K562 (cell line): ENCODE measurements at regions not wholly inside any gene's neighbourhood (a gene's known extent, or its start where the extent isn't known, plus 50 kb on each side); places are given as distances from the start of the nearest gene placed in this dataset.
"Not testable (repeated sequence)": the region's sequence is repeated elsewhere in the genome, so short reads cannot be mapped to it uniquely, and the experiment has no call there.

Experiments used
- ATAC-seq: fragments of 200-7000 bp; cut with Tn5 transposase; 3 replicates; pipeline ENCODE4 v1.9.1; 2020; ENCODE audit warnings: moderate library complexity
- BruUV-seq: library from RNA; stranded (reverse); fragments of 400-500 nt; replicated peaks from 2 replicates; lab custom pipeline; 2021; lab: Mats Ljungman, UMichigan
- CTCF ChIA-PET: fragments of 300-600 bp; formaldehyde crosslinking; extraction: SDS; loops from one replicate; lab custom pipeline; 2021; ENCODE audit warnings: low intra/inter-chr PET ratio; lab: Yijun Ruan, JAX
- POLR2A ChIA-PET: fragments of 300-600, 350-650 bp; sonication (Branson Sonifier 250); formaldehyde crosslinking; extraction: SDS; loops from one replicate; lab custom pipeline; 2021; ENCODE audit warnings: antibody characterized with exemption, inconsistent platforms; lab: Yijun Ruan, JAX
- DNase-seq, 4 experiments: peaks; one replicate each; pipeline versions ENCODE4 v3.0.0 to v3.0.0-alpha.2; 2011 to 2018; ENCODE audit warnings: low spot score in 3 of 4, mixed read lengths in 3 of 4; ENCODE audit errors: extremely low read depth in 1 of 4
- FAIRE-seq: peaks from 2 replicates; lab custom pipeline; 2011; peaks lifted over from hg19 to GRCh38; lab: Jason Lieb, UNC
- H2AFZ ChIP-seq: 2 replicates; pipeline ENCODE4 v1.6.0; 2011; ENCODE audit warnings: low read depth, low read length, control low read depth, inconsistent platforms
- H3K27ac ChIP-seq: fragments of 200-600 bp; 3 replicates; pipeline ENCODE4 v1.8.0; 2011; ENCODE audit warnings: low read depth, mild to moderate bottlenecking, control low read depth, inconsistent platforms, low read length, moderate library complexity, mixed read lengths; ENCODE audit errors: extremely low read depth
- H3K27me3 ChIP-seq, 2 experiments: fragments of 300-600 bp in 1 of 2; 2 replicates in 1 of 2; 3 replicates in 1 of 2; pipeline versions ENCODE4 v1.6.0 to v1.8.0; 2011; ENCODE audit warnings: inconsistent platforms in 2 of 2, low read length in 2 of 2, mild to moderate bottlenecking in 1 of 2, mixed read lengths in 1 of 2, moderate library complexity in 1 of 2; ENCODE audit not compliant: control insufficient read depth in 2 of 2, insufficient read depth in 2 of 2
- H3K36me3 ChIP-seq: fragments of 300-600 bp; 3 replicates; pipeline ENCODE4 v1.8.0; 2011; ENCODE audit warnings: mild to moderate bottlenecking, low read length, inconsistent platforms; ENCODE audit not compliant: control insufficient read depth, insufficient read depth
- H3K4me1 ChIP-seq, 2 experiments: fragments of 200-600 bp in 1 of 2; replicated peaks in 1 of 2; 2 replicates in 1 of 2; 3 replicates in 1 of 2; pipeline versions ENCODE4 v1.5.1 to v1.8.0; 2011; ENCODE audit warnings: inconsistent platforms in 2 of 2, low read length in 2 of 2, mild to moderate bottlenecking in 1 of 2, mixed read lengths in 1 of 2, moderate library complexity in 1 of 2; ENCODE audit not compliant: control insufficient read depth in 2 of 2, insufficient read depth in 2 of 2
- H3K4me2 ChIP-seq: 2 replicates; pipeline ENCODE4 v1.6.1; 2011; ENCODE audit warnings: low read length, control low read depth, inconsistent platforms, mixed read lengths; ENCODE audit not compliant: insufficient read depth
- H3K4me3 ChIP-seq: fragments of 200-600 bp; sonication (generic), shearing (Covaris generic); 2 replicates; pipeline ENCODE4 v1.5.1; 2016; ENCODE audit warnings: control low read depth, inconsistent platforms
- H3K79me2 ChIP-seq: fragments of 200-600 bp; 3 replicates; pipeline ENCODE4 v1.8.0; 2011; ENCODE audit warnings: low read length, inconsistent platforms; ENCODE audit not compliant: control insufficient read depth, insufficient read depth
- H3K9ac ChIP-seq, 2 experiments: 2 replicates each; pipeline versions ENCODE4 v1.6.0 to v1.6.1; 2011; ENCODE audit warnings: low read depth in 2 of 2, low read length in 2 of 2, control low read depth in 1 of 2, inconsistent platforms in 1 of 2, mild to moderate bottlenecking in 1 of 2, mixed read lengths in 1 of 2; ENCODE audit not compliant: insufficient read depth in 1 of 2
- H3K9me1 ChIP-seq: one replicate; pipeline ENCODE4 v1.6.0; 2011; ENCODE audit warnings: inconsistent platforms, mild to moderate bottlenecking, low read length, moderate library complexity; ENCODE audit not compliant: control insufficient read depth, insufficient read depth
- H3K9me3 ChIP-seq: replicated peaks from 2 replicates; pipeline ENCODE4 v1.5.1; 2011; ENCODE audit warnings: low read depth, low read length, inconsistent platforms; ENCODE audit not compliant: control insufficient read depth, insufficient read depth
- H4K20me1 ChIP-seq: replicated peaks from 2 replicates; pipeline ENCODE4 v1.6.1; 2011; ENCODE audit warnings: low read length, inconsistent platforms, mixed read lengths; ENCODE audit not compliant: control insufficient read depth, insufficient read depth
- CTBP1 ChIP-seq: fragments of 450-650 bp; IDR thresholded peaks from 2 replicates; pipeline ENCODE4 v1.6.1; 2016; ENCODE audit warnings: borderline replicate concordance
- NR2F6 ChIP-seq: fragments of 450-650 bp; formaldehyde crosslinking; IDR thresholded peaks from 2 replicates; pipeline ENCODE4 v1.4.0; 2020; ENCODE audit warnings: mild to moderate bottlenecking
- XRCC3 ChIP-seq: fragments of 450-650 bp; IDR thresholded peaks from 2 replicates; pipeline ENCODE4 v1.6.1; 2017; ENCODE audit warnings: mild to moderate bottlenecking, moderate library complexity
- ZNF324 ChIP-seq: fragments of 250-450 bp; sonication (Bioruptor Pico); IDR thresholded peaks from 2 replicates; pipeline ENCODE4 v1.4.0; 2020; ENCODE audit warnings: mild to moderate bottlenecking
- ZNF696 ChIP-seq: fragments of 250-450 bp; sonication (Bioruptor Pico); conservative IDR thresholded peaks from 2 replicates; pipeline ENCODE4 v1.4.0; 2020; ENCODE audit warnings: mild to moderate bottlenecking, moderate library complexity
- WGBS: fragments of 100-300 bp; shearing (Covaris generic); methylation state at CpG from one replicate; pipeline ENCODE4 v1.1.6; 2016; ENCODE audit warnings: low coverage, mixed read lengths; ENCODE audit not compliant: insufficient coverage; ENCODE audit errors: missing lambda C conversion rate; 5-methylcytosine and 5-hydroxymethylcytosine counted together
- in situ Hi-C: fragments of 300-500 bp; cut with MboI; formaldehyde crosslinking; loops from 4 replicates; pipeline ENCODE4 v1.15.0; 2018; ENCODE audit warnings: inconsistent platforms, mixed read lengths
- intact Hi-C: fragments of 100-400 bp; cut with micrococcal nuclease; formaldehyde crosslinking; loops from 2 replicates; pipeline ENCODE4 v1.14.2; 2022
- TF ChIP-seq, protein P1 (sequence below): fragments of 200-800 bp; sonication (Bioruptor generic); IDR thresholded peaks from 2 replicates; pipeline ENCODE4 v1.6.1; 2016; ENCODE audit warnings: missing genetic modification characterization, missing compliant biosample characterization
- TF ChIP-seq, protein P2 (sequence below): fragments of 450-650 bp; IDR thresholded peaks from 2 replicates; pipeline ENCODE4 v1.6.1; 2017; ENCODE audit warnings: antibody characterized with exemption
- TF ChIP-seq, protein P3 (sequence below): fragments of 250-450 bp; sonication (Bioruptor Pico); IDR thresholded peaks from 2 replicates; pipeline ENCODE4 v1.5.0; 2021

DNA sequence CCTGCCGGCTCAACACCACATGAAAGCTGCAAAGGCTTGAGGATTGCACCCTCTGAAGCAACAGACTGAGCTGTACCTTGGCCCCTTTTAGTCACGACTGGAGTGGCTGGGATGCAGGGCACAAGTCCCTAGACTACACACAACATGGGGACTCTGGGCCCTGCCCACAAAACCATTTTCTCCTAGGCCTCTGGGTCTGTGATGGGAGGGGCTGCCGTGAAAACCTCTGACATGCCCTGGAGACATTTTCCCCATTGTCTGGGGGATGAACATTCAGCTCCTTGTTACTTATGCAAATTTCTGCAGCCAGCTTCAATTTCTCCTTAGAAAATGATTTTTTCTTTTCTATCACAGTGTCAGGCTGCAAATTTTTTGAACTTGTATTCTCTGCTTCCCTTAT lies 123.5 kb upstream of the SMARCAD1 start:
- no TSS peak for BruUV-seq
- no peak for DNase-seq
- in situ Hi-C loops, result no loop called here
- no peaks in the 10 kb centered on the region for H3K36me3 ChIP-seq
- H3K9ac ChIP-seq, result no peak overlapping the region
- CTCF ChIA-PET, result no interaction called here
- H4K20me1 ChIP-seq, result no peaks in the 10 kb centered on the region
- H3K9me1 ChIP-seq, result no peaks in the 10 kb centered on the region
- H3K4me3 ChIP-seq, result no peak overlapping the region
- no peak overlapping the region for H2AFZ ChIP-seq
- WGBS, result 3% methylated on average over 3 of the region's 3 CpGs
- TF ChIP-seq ZNF324 (CRISPR knock-in tag), result no peak
- no peak for TF ChIP-seq XRCC3
- TF ChIP-seq, protein P1, sequence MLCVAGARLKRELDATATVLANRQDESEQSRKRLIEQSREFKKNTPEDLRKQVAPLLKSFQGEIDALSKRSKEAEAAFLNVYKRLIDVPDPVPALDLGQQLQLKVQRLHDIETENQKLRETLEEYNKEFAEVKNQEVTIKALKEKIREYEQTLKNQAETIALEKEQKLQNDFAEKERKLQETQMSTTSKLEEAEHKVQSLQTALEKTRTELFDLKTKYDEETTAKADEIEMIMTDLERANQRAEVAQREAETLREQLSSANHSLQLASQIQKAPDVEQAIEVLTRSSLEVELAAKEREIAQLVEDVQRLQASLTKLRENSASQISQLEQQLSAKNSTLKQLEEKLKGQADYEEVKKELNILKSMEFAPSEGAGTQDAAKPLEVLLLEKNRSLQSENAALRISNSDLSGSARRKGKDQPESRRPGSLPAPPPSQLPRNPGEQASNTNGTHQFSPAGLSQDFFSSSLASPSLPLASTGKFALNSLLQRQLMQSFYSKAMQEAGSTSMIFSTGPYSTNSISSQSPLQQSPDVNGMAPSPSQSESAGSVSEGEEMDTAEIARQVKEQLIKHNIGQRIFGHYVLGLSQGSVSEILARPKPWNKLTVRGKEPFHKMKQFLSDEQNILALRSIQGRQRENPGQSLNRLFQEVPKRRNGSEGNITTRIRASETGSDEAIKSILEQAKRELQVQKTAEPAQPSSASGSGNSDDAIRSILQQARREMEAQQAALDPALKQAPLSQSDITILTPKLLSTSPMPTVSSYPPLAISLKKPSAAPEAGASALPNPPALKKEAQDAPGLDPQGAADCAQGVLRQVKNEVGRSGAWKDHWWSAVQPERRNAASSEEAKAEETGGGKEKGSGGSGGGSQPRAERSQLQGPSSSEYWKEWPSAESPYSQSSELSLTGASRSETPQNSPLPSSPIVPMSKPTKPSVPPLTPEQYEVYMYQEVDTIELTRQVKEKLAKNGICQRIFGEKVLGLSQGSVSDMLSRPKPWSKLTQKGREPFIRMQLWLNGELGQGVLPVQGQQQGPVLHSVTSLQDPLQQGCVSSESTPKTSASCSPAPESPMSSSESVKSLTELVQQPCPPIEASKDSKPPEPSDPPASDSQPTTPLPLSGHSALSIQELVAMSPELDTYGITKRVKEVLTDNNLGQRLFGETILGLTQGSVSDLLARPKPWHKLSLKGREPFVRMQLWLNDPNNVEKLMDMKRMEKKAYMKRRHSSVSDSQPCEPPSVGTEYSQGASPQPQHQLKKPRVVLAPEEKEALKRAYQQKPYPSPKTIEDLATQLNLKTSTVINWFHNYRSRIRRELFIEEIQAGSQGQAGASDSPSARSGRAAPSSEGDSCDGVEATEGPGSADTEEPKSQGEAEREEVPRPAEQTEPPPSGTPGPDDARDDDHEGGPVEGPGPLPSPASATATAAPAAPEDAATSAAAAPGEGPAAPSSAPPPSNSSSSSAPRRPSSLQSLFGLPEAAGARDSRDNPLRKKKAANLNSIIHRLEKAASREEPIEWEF (CRISPR knock-in tag), result no peak
- TF ChIP-seq NR2F6 (CRISPR knock-in tag), result no peak
- no peak for TF ChIP-seq ZNF696 (CRISPR knock-in tag)
- TF ChIP-seq, protein P2, sequence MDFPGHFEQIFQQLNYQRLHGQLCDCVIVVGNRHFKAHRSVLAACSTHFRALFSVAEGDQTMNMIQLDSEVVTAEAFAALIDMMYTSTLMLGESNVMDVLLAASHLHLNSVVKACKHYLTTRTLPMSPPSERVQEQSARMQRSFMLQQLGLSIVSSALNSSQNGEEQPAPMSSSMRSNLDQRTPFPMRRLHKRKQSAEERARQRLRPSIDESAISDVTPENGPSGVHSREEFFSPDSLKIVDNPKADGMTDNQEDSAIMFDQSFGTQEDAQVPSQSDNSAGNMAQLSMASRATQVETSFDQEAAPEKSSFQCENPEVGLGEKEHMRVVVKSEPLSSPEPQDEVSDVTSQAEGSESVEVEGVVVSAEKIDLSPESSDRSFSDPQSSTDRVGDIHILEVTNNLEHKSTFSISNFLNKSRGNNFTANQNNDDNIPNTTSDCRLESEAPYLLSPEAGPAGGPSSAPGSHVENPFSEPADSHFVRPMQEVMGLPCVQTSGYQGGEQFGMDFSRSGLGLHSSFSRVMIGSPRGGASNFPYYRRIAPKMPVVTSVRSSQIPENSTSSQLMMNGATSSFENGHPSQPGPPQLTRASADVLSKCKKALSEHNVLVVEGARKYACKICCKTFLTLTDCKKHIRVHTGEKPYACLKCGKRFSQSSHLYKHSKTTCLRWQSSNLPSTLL, result no peak
- TF ChIP-seq, protein P3, sequence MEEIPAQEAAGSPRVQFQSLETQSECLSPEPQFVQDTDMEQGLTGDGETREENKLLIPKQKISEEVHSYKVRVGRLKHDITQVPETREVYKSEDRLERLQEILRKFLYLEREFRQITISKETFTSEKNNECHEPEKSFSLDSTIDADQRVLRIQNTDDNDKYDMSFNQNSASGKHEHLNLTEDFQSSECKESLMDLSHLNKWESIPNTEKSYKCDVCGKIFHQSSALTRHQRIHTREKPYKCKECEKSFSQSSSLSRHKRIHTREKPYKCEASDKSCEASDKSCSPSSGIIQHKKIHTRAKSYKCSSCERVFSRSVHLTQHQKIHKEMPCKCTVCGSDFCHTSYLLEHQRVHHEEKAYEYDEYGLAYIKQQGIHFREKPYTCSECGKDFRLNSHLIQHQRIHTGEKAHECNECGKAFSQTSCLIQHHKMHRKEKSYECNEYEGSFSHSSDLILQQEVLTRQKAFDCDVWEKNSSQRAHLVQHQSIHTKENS, result no peak
- TF ChIP-seq CTBP1, result no peak
- H3K27me3 ChIP-seq, result no peaks in the 10 kb centered on the region
- ATAC-seq, result no peak
- intact Hi-C loops, result no loop called here
- no peak overlapping the region for H3K27ac ChIP-seq
- no peak for FAIRE-seq
- H3K79me2 ChIP-seq, result no peaks in the 10 kb centered on the region
- POLR2A ChIA-PET, result no interaction called here
- no peak overlapping the region for H3K4me2 ChIP-seq
- H3K4me1 ChIP-seq, result no peaks in the 10 kb centered on the region
- no peaks in the 10 kb centered on the region for H3K9me3 ChIP-seq

DNA sequence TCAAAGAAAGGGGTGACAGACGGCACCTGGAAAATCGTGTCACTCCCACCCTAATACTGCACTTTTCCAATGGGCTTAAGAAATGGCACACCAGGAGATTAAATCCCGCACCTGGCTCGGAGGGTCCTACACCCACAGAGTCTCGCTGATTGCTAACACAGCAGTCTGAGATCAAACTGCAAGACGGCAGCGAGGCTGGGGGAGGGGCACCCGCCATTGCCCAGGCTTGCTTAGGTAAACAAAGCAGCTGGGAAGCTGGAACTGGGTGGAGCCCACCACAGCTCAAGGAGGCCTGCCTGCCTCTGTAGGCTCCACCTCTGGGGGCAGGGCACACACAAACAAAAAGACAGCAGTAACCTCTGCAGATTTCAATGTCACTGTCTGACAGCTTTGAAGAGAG lies 108.5 kb upstream of the SMARCAD1 start:
- H3K27ac ChIP-seq, FAIRE-seq, H3K4me3 ChIP-seq, H3K36me3 ChIP-seq, CTCF ChIA-PET, H3K4me2 ChIP-seq, in situ Hi-C loops, intact Hi-C loops, H3K9me1 ChIP-seq, BruUV-seq, ATAC-seq, DNase-seq, H3K27me3 ChIP-seq, H3K9me3 ChIP-seq, H3K4me1 ChIP-seq, H3K79me2 ChIP-seq, H2AFZ ChIP-seq, H4K20me1 ChIP-seq, H3K9ac ChIP-seq: not testable (repeated sequence)
- 11% methylated on average over 4 of the region's 8 CpGs for WGBS
- POLR2A ChIA-PET, result interaction anchor here (0.7 kb wide), 1 partner anchor 123 kb away, joined by 3 read pairs; no protein-coding TSS in a partner anchor
